Astrocyte (in vitro differentiated cells and primary cell): ENCODE measurements at regions not wholly inside any gene's neighbourhood (a gene's known extent, or its start where the extent isn't known, plus 50 kb on each side); places are given as distances from the start of the nearest gene placed in this dataset.

ENCODE experiments used
- DNase-seq: peaks from one replicate; pipeline ENCODE4 v3.0.0-alpha.2; 2010; ENCODE audit warnings: low read depth
- FAIRE-seq: peaks from 2 replicates; lab custom pipeline; 2011; peaks lifted over from hg19 to GRCh38; lab: Jason Lieb, UNC
- H2AFZ ChIP-seq: 2 replicates; pipeline ENCODE4 v1.6.0; 2012; ENCODE audit warnings: low read depth, low read length, inconsistent platforms
- H3K27ac ChIP-seq: 2 replicates; pipeline ENCODE4 v1.5.1; 2011; ENCODE audit warnings: low read depth, low read length, inconsistent platforms
- H3K27me3 ChIP-seq: 2 replicates; pipeline ENCODE4 v1.6.0; 2011; ENCODE audit warnings: low read length, inconsistent platforms; ENCODE audit not compliant: insufficient read depth
- H3K36me3 ChIP-seq: 2 replicates; pipeline ENCODE4 v1.5.1; 2011; ENCODE audit warnings: low read length, inconsistent platforms; ENCODE audit not compliant: insufficient read depth
- H3K4me1 ChIP-seq: 2 replicates; pipeline ENCODE4 v1.5.1; 2011; ENCODE audit warnings: low read length, inconsistent platforms; ENCODE audit not compliant: insufficient read depth
- H3K4me2 ChIP-seq: 2 replicates; pipeline ENCODE4 v1.6.0; 2012; ENCODE audit warnings: low read length, inconsistent platforms
- H3K4me3 ChIP-seq: 2 replicates; pipeline ENCODE4 v1.5.1; 2011; ENCODE audit warnings: low read depth, mild to moderate bottlenecking, low read length, inconsistent platforms; ENCODE audit not compliant: insufficient read depth
- H3K79me2 ChIP-seq: 2 replicates; pipeline ENCODE4 v1.6.0; 2012; ENCODE audit warnings: mild to moderate bottlenecking, low read length, inconsistent platforms; ENCODE audit not compliant: insufficient read depth
- H3K9ac ChIP-seq: 2 replicates; pipeline ENCODE4 v1.6.0; 2012; ENCODE audit warnings: mild to moderate bottlenecking, low read length, inconsistent platforms
- H3K9me3 ChIP-seq: 2 replicates; pipeline ENCODE4 v1.5.1; 2012; ENCODE audit warnings: low read depth, mild to moderate bottlenecking, low read length, inconsistent platforms; ENCODE audit not compliant: insufficient read depth
- H4K20me1 ChIP-seq: 2 replicates; pipeline ENCODE4 v1.6.0; 2012; ENCODE audit warnings: low read length, inconsistent platforms; ENCODE audit not compliant: insufficient read depth
- H3K27ac Mint-ChIP-seq: one replicate; pipeline ENCODE4 v1.8.0; 2021; ENCODE audit warnings: mild to moderate bottlenecking, mixed read lengths; ENCODE audit not compliant: unreplicated experiment
- H3K27me3 Mint-ChIP-seq: one replicate; pipeline ENCODE4 v1.8.0; 2021; ENCODE audit warnings: low read depth, mixed read lengths; ENCODE audit not compliant: unreplicated experiment
- H3K36me3 Mint-ChIP-seq: one replicate; pipeline ENCODE4 v1.8.0; 2021; ENCODE audit warnings: low read depth, mixed read lengths; ENCODE audit not compliant: unreplicated experiment
- H3K4me1 Mint-ChIP-seq: one replicate; pipeline ENCODE4 v1.8.0; 2021; ENCODE audit warnings: low read depth, mixed read lengths; ENCODE audit not compliant: unreplicated experiment
- H3K4me3 Mint-ChIP-seq: one replicate; pipeline ENCODE4 v1.8.0; 2021; ENCODE audit warnings: mild to moderate bottlenecking, moderate library complexity, mixed read lengths; ENCODE audit not compliant: unreplicated experiment
- H3K9me3 Mint-ChIP-seq: one replicate; pipeline ENCODE4 v1.8.0; 2021; ENCODE audit warnings: mild to moderate bottlenecking, mixed read lengths; ENCODE audit not compliant: unreplicated experiment
- EZH2 ChIP-seq: IDR thresholded peaks from 2 replicates; pipeline ENCODE4 v1.6.1; 2012; ENCODE audit warnings: mild to moderate bottlenecking, low read length, inconsistent platforms; ENCODE audit not compliant: insufficient read depth
- TF ChIP-seq, protein P1 (sequence below): IDR thresholded peaks from 2 replicates; pipeline ENCODE4 v1.5.1; 2011; ENCODE audit warnings: low read depth, mild to moderate bottlenecking, inconsistent platforms, low read length, moderate library complexity; ENCODE audit not compliant: insufficient read depth

DNA sequence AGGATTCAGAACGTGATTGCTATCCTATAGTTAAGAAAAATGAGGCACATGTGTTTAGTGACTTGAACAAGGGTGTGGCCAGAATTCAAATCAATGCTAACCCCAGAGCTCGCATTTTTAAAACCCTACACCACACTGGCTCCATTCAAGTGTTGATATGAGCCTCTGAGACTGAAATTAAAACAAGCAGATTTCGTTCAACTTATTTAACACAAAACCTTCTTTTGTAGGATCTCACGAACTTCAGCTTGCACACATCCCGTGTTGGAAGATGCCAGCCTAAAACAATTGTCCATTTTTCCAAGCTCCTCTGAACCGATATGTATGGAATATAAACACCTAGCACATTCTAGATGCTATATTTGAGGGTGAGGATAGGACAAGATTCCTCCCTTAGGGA, 231.0 kb upstream of the IRX5 start:
- H3K79me2 ChIP-seq: no peaks in the 10 kb centered on the region
- no peak overlapping the region for H3K4me3 ChIP-seq
- no peaks in the 10 kb centered on the region for H3K4me1 ChIP-seq
- no peaks in the 10 kb centered on the region for H4K20me1 ChIP-seq
- H3K36me3 Mint-ChIP-seq: no peaks in the 10 kb centered on the region
- H3K27ac Mint-ChIP-seq: no peak overlapping the region
- H3K4me3 Mint-ChIP-seq: no peak overlapping the region
- H3K4me2 ChIP-seq: no peak overlapping the region
- no peaks in the 10 kb centered on the region for H3K36me3 ChIP-seq
- TF ChIP-seq, protein P1, sequence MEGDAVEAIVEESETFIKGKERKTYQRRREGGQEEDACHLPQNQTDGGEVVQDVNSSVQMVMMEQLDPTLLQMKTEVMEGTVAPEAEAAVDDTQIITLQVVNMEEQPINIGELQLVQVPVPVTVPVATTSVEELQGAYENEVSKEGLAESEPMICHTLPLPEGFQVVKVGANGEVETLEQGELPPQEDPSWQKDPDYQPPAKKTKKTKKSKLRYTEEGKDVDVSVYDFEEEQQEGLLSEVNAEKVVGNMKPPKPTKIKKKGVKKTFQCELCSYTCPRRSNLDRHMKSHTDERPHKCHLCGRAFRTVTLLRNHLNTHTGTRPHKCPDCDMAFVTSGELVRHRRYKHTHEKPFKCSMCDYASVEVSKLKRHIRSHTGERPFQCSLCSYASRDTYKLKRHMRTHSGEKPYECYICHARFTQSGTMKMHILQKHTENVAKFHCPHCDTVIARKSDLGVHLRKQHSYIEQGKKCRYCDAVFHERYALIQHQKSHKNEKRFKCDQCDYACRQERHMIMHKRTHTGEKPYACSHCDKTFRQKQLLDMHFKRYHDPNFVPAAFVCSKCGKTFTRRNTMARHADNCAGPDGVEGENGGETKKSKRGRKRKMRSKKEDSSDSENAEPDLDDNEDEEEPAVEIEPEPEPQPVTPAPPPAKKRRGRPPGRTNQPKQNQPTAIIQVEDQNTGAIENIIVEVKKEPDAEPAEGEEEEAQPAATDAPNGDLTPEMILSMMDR: no peak
- no peak for TF ChIP-seq EZH2
- no peaks in the 10 kb centered on the region for H3K27me3 ChIP-seq
- no peaks in the 10 kb centered on the region for H3K4me1 Mint-ChIP-seq
- no peak for DNase-seq
- H3K9ac ChIP-seq: no peak overlapping the region
- FAIRE-seq: no peak
- H3K9me3 ChIP-seq: no peaks in the 10 kb centered on the region
- H2AFZ ChIP-seq: no peak overlapping the region
- no peak overlapping the region for H3K27ac ChIP-seq
- peaks cover 3% of the 10 kb centered on the region for H3K9me3 Mint-ChIP-seq
- peaks cover 3% of the 10 kb centered on the region for H3K27me3 Mint-ChIP-seq

DNA sequence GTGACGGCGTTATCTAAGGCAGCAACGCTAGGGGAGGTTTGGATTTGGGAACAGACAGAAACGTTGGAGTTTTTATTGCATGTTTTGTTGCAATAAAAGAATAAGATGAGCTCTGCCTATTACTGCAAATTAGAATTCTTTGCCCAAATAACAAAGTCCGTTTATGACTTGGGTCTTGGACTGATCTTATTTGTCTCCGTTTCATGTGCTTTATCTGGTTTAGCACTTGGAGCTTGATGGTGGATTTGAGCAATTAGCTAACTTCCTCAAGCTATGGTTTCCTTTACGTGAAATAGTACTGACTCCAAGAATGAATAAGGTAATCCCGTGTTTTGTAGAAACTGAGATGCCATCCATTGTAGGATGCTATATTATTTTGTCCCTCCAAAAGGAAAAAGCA, 233.0 kb upstream of the IRX5 start:
- FAIRE-seq (no peak), DNase-seq (no peak)
- H3K4me3 Mint-ChIP-seq: no peak overlapping the region
- Histone ChIP-seq H3K36me3 (no peaks in the 10 kb centered on the region), H3K9ac (no peak overlapping the region), H3K27me3 (no peaks in the 10 kb centered on the region), H3K27ac (no peak overlapping the region), H3K79me2 (no peaks in the 10 kb centered on the region), H3K9me3 (no peaks in the 10 kb centered on the region), H3K4me2 (no peak overlapping the region), H3K4me3 (no peak overlapping the region), H4K20me1 (no peaks in the 10 kb centered on the region), H2AFZ (no peak overlapping the region), H3K4me1 (no peaks in the 10 kb centered on the region)
- H3K27me3 Mint-ChIP-seq: peaks cover 3% of the 10 kb centered on the region
- TF ChIP-seq, protein P1: no peak
- TF ChIP-seq EZH2: no peak
- H3K4me1 Mint-ChIP-seq: no peaks in the 10 kb centered on the region
- no peaks in the 10 kb centered on the region for H3K36me3 Mint-ChIP-seq
- peaks cover 6% of the 10 kb centered on the region for H3K9me3 Mint-ChIP-seq
- H3K27ac Mint-ChIP-seq: no peak overlapping the region

DNA sequence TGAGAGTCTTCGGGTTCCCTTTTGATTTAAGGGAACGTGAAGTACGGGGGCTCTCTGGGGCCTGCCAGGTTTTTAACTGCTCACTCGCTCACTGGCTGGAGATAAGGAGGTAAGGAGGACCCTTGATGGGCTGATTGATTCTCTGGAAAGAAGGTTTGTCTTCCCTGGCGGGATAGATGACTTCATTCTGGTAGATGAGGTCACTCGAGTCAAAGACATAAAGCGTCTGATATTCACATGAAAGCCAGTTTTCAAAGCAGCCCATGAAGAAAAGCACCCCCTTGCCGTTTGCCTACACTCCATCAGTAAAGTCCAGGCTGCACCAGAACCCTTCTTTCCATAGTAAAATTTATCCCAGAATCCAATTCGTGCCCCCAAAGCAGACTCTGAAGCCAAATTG, 233.7 kb upstream of the IRX5 start:
- Mint-ChIP-seq H3K27me3 (peaks cover 3% of the 10 kb centered on the region), H3K4me1 (no peaks in the 10 kb centered on the region), H3K27ac (no peak overlapping the region), H3K36me3 (no peaks in the 10 kb centered on the region), H3K9me3 (peaks cover 6% of the 10 kb centered on the region), H3K4me3 (no peak overlapping the region)
- Histone ChIP-seq H3K79me2 (no peaks in the 10 kb centered on the region), H3K9ac (no peak overlapping the region), H3K9me3 (no peaks in the 10 kb centered on the region), H3K27me3 (no peaks in the 10 kb centered on the region), H3K4me1 (no peaks in the 10 kb centered on the region), H3K4me3 (no peak overlapping the region), H2AFZ (no peak overlapping the region), H3K4me2 (no peak overlapping the region), H3K36me3 (no peaks in the 10 kb centered on the region), H4K20me1 (no peaks in the 10 kb centered on the region), H3K27ac (no peak overlapping the region)
- TF ChIP-seq, protein P1: no peak
- no peak for TF ChIP-seq EZH2
- no peak for DNase-seq
- no peak for FAIRE-seq
